RCC 7860 (cell line): ENCODE measurements at regions not wholly inside any gene's neighbourhood (a gene's known extent, or its start where the extent isn't known, plus 50 kb on each side); places are given as distances from the start of the nearest gene placed in this dataset.
"Not testable (repeated sequence)": the region's sequence is repeated elsewhere in the genome, so short reads cannot be mapped to it uniquely, and the experiment has no call there.

ENCODE experiments used
- DNase-seq: peaks from one replicate; pipeline ENCODE4 v3.0.0-alpha.2; 2015; ENCODE audit warnings: low spot score
- FAIRE-seq: peaks from 2 replicates; lab custom pipeline; 2012; peaks lifted over from hg19 to GRCh38; lab: Jason Lieb, UNC

GRCh38 chr5:148880197-148880596, 53.8 kb downstream of the ADRB2 start:
- DNase-seq (no peak), FAIRE-seq (no peak)

GRCh38 chr5:148880696-148881095, 54.3 kb downstream of the ADRB2 start:
- no peak for DNase-seq
- FAIRE-seq = no peak

- FAIRE-seq = no peak
- DNase-seq = no peak
Observed at GRCh38 chr5:148882332-148882731, 55.9 kb downstream of the ADRB2 start.

GRCh38 chr5:148884339-148885020, 58.1 kb downstream of the ADRB2 start:
- FAIRE-seq (no peak), DNase-seq (no peak)

- no peak for DNase-seq
- FAIRE-seq = no peak
Observed at GRCh38 chr5:148887123-148887881, 60.9 kb downstream of the ADRB2 start.

- DNase-seq, FAIRE-seq: not testable (repeated sequence)
Observed at GRCh38 chr5:148889936-148890335, 63.5 kb downstream of the ADRB2 start.

GRCh38 chr5:148895441-148895840, 69.0 kb downstream of the ADRB2 start:
- not testable (repeated sequence) for FAIRE-seq, DNase-seq

- DNase-seq (no peak), FAIRE-seq (no peak)
Observed at GRCh38 chr5:148897842-148898241, 71.4 kb downstream of the ADRB2 start.

GRCh38 chr5:148898413-148899075, 72.1 kb downstream of the ADRB2 start:
- DNase-seq (no peak), FAIRE-seq (no peak)

- DNase-seq = no peak
- FAIRE-seq = no peak
Observed at GRCh38 chr5:148899993-148900392, 73.6 kb downstream of the ADRB2 start.

- FAIRE-seq (no peak), DNase-seq (no peak)
Observed at GRCh38 chr5:148902478-148902877, 76.1 kb downstream of the ADRB2 start.

- FAIRE-seq (no peak), DNase-seq (no peak)
Observed at GRCh38 chr5:148903587-148903986, 77.2 kb downstream of the ADRB2 start.

GRCh38 chr5:148904440-148904839, 78.0 kb downstream of the ADRB2 start:
- FAIRE-seq = no peak
- DNase-seq = no peak

- DNase-seq = no peak
- no peak for FAIRE-seq
Observed at GRCh38 chr5:148905541-148905940, 79.1 kb downstream of the ADRB2 start.

- DNase-seq (no peak), FAIRE-seq (no peak)
Observed at GRCh38 chr5:148906968-148907367, 80.6 kb downstream of the ADRB2 start.

- no peak for DNase-seq
- no peak for FAIRE-seq
Observed at GRCh38 chr5:148909040-148909439, 82.6 kb downstream of the ADRB2 start.

GRCh38 chr5:148909766-148910165, 83.4 kb downstream of the ADRB2 start:
- no peak for FAIRE-seq
- DNase-seq = no peak

GRCh38 chr5:148910216-148910615, 83.8 kb downstream of the ADRB2 start:
- FAIRE-seq (no peak), DNase-seq (no peak)

GRCh38 chr5:148910686-148911361, 84.4 kb downstream of the ADRB2 start:
- FAIRE-seq = peak; percentile 79
- DNase-seq = peak; percentile 92

- DNase-seq (no peak), FAIRE-seq (no peak)
Observed at GRCh38 chr5:148911386-148911785, 85.0 kb downstream of the ADRB2 start.

- FAIRE-seq = no peak
Observed at GRCh38 chr5:148912146-148912545, 85.7 kb downstream of the ADRB2 start.

More at GRCh38 chr5:148912146-148912545, 85.7 kb downstream of the ADRB2 start:
- DNase-seq = no peak
